D721Med (cell line): ENCODE measurements at regions not wholly inside any gene's neighbourhood (a gene's known extent, or its start where the extent isn't known, plus 50 kb on each side); places are given as distances from the start of the nearest gene placed in this dataset.

Source experiments
- DNase-seq: peaks from one replicate; pipeline ENCODE4 v3.0.0; 2011; ENCODE audit warnings: low spot score; ENCODE audit not compliant: insufficient read length
- FAIRE-seq: peaks from 2 replicates; lab custom pipeline; 2011; peaks lifted over from hg19 to GRCh38; lab: Jason Lieb, UNC
- TF ChIP-seq, protein P1 (sequence below): IDR thresholded peaks from 2 replicates; pipeline ENCODE4 v1.5.1; 2012; ENCODE audit warnings: mild to moderate bottlenecking, control low read depth; ENCODE audit not compliant: insufficient read depth; ENCODE audit errors: missing control alignments

DNA sequence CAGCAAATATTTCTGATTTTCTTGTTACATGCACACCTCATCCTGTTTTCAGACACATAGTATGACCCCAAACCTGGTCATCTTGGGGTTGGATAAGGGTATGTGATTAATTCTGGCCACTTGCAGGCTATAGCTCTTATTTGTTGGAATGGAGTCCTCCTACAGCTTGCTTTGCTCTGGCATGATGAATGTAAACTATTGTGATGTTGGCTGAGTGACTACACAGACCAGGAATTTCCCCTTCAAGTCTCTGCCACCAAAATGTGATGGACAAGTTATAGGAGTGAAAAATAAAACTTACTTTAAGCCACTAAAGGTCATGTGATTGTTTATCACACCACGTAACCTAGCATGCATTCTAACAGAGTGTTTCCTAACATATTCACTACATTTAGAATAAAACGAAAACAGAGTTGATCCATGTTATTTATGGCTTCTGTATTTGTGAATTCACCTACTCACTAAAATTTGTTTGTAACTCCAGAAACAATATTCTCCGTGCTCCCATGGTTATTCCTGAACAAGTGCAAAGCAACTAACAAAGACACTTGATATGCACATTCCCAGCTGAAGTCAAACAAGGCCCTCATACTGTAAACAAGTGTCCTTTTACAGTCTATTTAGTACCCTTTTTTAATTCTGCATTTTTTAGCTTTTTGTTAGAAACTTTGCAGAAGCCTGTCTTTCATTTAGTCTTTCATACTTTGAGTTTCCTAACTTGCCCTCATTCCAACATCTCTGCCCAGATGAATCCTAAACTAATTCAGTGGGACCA is 599.2 kb upstream of the PCDH15 start:
- FAIRE-seq, result peak; percentile 38
- DNase-seq, result no peak
- TF ChIP-seq, protein P1, sequence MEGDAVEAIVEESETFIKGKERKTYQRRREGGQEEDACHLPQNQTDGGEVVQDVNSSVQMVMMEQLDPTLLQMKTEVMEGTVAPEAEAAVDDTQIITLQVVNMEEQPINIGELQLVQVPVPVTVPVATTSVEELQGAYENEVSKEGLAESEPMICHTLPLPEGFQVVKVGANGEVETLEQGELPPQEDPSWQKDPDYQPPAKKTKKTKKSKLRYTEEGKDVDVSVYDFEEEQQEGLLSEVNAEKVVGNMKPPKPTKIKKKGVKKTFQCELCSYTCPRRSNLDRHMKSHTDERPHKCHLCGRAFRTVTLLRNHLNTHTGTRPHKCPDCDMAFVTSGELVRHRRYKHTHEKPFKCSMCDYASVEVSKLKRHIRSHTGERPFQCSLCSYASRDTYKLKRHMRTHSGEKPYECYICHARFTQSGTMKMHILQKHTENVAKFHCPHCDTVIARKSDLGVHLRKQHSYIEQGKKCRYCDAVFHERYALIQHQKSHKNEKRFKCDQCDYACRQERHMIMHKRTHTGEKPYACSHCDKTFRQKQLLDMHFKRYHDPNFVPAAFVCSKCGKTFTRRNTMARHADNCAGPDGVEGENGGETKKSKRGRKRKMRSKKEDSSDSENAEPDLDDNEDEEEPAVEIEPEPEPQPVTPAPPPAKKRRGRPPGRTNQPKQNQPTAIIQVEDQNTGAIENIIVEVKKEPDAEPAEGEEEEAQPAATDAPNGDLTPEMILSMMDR, result no peak

DNA sequence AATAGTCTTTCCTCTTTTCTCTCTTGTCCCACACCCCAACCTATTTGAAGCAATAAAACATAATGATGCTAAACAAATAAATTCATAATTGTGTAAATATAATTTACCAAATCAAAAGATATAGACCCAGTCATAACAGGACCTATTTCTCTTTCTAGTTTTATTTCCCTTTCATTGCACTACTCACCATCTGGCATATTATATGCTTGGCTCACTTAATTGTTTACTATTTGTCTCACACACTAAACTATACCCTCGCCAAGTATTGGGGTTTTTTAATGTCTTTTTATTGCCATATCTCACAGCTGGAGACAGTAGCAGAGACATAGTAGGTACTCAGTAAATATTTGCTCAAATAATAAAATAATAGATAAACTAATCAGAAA is 597.5 kb upstream of the PCDH15 start:
- DNase-seq (no peak), FAIRE-seq (no peak)
- TF ChIP-seq, protein P1, result no peak

DNA sequence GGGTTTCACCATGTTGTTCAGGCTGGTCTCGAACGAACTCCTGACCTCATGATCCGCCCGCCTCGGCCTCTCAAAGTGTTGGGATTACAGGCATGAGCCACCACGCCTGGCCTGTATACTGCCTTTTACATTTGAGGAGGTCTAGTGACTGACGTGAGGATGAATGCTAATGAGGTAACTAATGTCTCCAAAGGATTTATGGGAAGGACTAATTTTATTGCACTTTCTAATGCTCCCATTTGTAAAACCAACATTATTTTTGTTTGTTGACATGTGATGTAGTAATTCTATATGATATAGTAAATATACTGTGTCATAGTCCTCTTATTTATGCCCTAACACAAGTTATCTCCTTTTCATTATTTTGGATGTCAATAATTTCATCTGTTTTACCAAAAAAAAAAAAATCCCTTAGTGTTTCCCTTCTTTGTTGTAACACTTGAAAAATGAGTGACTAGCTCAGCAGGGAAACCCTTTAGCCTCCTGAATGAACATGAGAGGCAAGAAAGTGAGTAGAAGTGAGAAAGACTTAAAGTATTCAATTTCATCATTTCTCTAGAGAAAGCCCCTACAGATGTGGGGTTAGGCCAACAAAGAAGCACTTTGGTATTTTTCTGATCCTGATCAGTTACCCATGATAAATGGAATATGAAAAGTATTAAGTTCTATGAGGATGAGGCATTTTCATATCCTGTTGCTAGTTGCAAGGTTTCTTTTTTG is 596.9 kb upstream of the PCDH15 start:
- FAIRE-seq (no peak), DNase-seq (no peak)
- TF ChIP-seq, protein P1, result no peak

DNA sequence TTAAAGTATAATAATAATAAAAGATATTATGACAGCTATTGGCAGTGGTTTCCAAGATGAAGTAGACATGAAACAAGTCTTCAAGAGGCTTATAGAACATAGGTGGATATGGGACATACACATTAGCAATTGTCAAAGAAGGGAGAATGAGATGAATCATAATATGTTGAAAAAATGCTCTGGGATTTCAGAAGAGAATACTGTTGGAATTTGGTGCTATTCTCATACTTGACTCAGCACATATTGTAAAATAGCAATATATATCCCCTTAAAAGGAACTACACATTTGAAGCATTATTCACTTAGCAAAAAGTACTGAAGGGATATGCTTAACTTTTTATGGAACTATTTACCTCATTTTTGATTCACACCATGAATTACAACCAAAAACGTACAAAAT is 577.2 kb upstream of the PCDH15 start:
- no peak for FAIRE-seq
- no peak for DNase-seq

DNA sequence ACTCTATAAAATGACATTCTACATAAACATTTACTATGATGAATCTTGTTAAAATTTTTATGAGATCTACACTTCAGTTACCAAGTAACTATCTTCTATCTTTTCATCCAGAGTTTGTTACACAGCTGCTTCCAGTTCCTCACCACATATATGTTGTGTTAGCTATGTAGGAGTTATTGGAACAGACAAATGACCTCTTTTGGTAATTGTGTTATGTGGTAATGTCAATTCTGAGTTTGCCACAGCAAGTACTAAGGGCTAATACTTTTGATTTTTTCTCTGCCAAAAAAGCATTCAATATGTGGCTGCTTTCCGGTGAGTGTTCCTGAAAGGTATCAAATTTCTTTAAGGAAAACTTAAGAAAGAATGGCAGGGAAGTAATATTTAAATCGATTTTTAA is 573.9 kb upstream of the PCDH15 start:
- FAIRE-seq (no peak), DNase-seq (no peak)
- TF ChIP-seq, protein P1, result no peak

More for the DNA sequence above, 577.2 kb upstream of the PCDH15 start:
- TF ChIP-seq, protein P1, result no peak

DNA sequence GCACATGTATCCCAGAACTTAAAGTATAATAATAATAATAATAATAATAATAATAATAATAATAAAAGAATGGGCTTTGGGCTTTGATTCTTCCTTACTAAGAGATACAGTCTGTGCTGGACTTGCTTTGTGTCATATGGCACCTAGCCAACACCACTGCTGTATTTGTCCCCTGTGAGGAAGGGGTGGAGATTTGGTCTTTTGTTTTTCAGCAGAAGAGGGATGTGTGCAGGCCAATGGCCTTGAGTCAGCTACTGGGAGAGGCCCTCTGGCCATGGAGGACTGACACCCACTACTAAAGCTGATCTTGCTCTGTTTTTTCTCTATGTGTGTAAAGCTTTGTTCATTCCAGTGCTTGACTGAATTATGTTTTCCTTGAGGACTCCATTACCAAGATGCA is 573.0 kb upstream of the PCDH15 start:
- FAIRE-seq (no peak), DNase-seq (no peak)
- TF ChIP-seq, protein P1, result no peak
